ENCODE measurements at regions not wholly inside any gene's neighbourhood (a gene's known extent, or its start where the extent isn't known, plus 50 kb on each side); places are given as distances from the start of the nearest gene placed in this dataset.
"Not testable (repeated sequence)": the region's sequence is repeated elsewhere in the genome, so short reads cannot be mapped to it uniquely, and the experiment has no call there.

GRCh38 chr2:184155791-184156190 is 442.5 kb upstream of the ZNF804A start:
- POLR2A ChIA-PET, result no interaction called here
- H3K36me3 Mint-ChIP-seq (ENCODE audit: insufficient read depth, unreplicated experiment), result no peaks in the 10 kb centered on the region
- CTCF ChIA-PET, result no interaction called here
- TF ChIP-seq, protein P1, sequence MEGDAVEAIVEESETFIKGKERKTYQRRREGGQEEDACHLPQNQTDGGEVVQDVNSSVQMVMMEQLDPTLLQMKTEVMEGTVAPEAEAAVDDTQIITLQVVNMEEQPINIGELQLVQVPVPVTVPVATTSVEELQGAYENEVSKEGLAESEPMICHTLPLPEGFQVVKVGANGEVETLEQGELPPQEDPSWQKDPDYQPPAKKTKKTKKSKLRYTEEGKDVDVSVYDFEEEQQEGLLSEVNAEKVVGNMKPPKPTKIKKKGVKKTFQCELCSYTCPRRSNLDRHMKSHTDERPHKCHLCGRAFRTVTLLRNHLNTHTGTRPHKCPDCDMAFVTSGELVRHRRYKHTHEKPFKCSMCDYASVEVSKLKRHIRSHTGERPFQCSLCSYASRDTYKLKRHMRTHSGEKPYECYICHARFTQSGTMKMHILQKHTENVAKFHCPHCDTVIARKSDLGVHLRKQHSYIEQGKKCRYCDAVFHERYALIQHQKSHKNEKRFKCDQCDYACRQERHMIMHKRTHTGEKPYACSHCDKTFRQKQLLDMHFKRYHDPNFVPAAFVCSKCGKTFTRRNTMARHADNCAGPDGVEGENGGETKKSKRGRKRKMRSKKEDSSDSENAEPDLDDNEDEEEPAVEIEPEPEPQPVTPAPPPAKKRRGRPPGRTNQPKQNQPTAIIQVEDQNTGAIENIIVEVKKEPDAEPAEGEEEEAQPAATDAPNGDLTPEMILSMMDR (IDR thresholded peaks at IDR 0.05; ENCODE audit: unreplicated experiment), result no peak
- peaks cover 18% of the 10 kb centered on the region for H3K9me3 Mint-ChIP-seq (ENCODE audit: unreplicated experiment)
- no peaks in the 10 kb centered on the region for H3K27me3 Mint-ChIP-seq (ENCODE audit: insufficient read depth, unreplicated experiment)
- BruUV-seq (replicated peaks), result no TSS peak
- no peak for DNase-seq (ENCODE audit: unreplicated experiment)
- H3K4me1 Mint-ChIP-seq (ENCODE audit: insufficient read depth, unreplicated experiment), result no peaks in the 10 kb centered on the region
- H3K4me3 Mint-ChIP-seq (ENCODE audit: unreplicated experiment), result no peak overlapping the region
- H3K27ac Mint-ChIP-seq (ENCODE audit: low read depth, unreplicated experiment), result no peak overlapping the region
- intact Hi-C loops (cut with micrococcal nuclease), result no loop called here

DNA sequence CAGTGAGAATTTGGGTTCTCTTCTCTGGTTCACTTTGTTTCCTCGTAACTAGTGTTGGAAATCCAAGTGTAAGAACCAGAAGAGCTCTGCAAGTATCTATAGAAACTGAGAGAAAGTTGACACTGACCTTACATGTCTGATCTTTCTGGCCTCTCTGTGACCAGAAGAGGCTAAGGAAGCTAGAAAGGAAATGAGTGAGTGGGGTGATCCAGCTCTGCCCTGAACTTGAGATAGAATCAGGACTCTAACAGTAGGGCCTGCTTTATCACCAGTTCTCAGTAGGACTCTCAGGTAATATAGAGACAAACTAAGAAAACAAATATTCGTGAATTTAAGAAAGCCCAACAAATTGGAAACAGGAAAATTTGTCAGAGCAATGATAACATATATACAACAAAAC is 441.2 kb upstream of the ZNF804A start:
- intact Hi-C loops (cut with micrococcal nuclease), result no loop called here
- BruUV-seq (replicated peaks), result no TSS peak
- Mint-ChIP-seq H3K27ac (ENCODE audit: low read depth, unreplicated experiment) (no peak overlapping the region), H3K27me3 (ENCODE audit: insufficient read depth, unreplicated experiment) (no peaks in the 10 kb centered on the region), H3K4me1 (ENCODE audit: insufficient read depth, unreplicated experiment) (no peaks in the 10 kb centered on the region), H3K36me3 (ENCODE audit: insufficient read depth, unreplicated experiment) (no peaks in the 10 kb centered on the region), H3K9me3 (ENCODE audit: unreplicated experiment) (peaks cover 17% of the 10 kb centered on the region), H3K4me3 (ENCODE audit: unreplicated experiment) (no peak overlapping the region)
- ChIA-PET POLR2A (interaction anchor here (0.7 kb wide), 1 partner anchor 42 kb away, joined by 3 read pairs; no protein-coding TSS in a partner anchor), CTCF (no interaction called here)
- TF ChIP-seq, protein P1 (IDR thresholded peaks at IDR 0.05; ENCODE audit: unreplicated experiment), result no peak
- DNase-seq (ENCODE audit: unreplicated experiment), result no peak

DNA sequence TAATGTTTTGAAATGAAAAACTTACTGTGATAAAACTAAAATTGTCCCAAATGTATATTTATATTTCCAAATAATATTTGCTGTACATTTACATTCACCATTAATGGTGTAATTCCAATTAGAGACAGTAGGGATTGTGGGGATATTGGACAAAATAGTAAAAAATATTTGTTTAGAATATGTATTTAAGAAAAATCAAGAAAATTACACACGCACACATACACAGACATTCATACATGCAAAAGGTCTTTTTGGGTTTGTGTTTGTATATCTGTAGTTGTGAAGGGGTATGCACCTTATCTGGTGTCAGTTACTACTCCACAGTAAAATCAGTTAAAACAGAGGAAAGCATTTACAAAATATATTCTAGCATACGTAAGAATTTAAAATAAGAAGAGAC is 435.9 kb upstream of the ZNF804A start:
- ChIA-PET POLR2A (no interaction called here), CTCF (no interaction called here)
- no peaks in the 10 kb centered on the region for H3K4me1 Mint-ChIP-seq (ENCODE audit: insufficient read depth, unreplicated experiment)
- H3K27me3 Mint-ChIP-seq (ENCODE audit: insufficient read depth, unreplicated experiment), result no peaks in the 10 kb centered on the region
- H3K27ac Mint-ChIP-seq (ENCODE audit: low read depth, unreplicated experiment), result no peak overlapping the region
- no TSS peak for BruUV-seq (replicated peaks)
- TF ChIP-seq, protein P1 (IDR thresholded peaks at IDR 0.05; ENCODE audit: unreplicated experiment), result no peak
- no peak for DNase-seq (ENCODE audit: unreplicated experiment)
- no peaks in the 10 kb centered on the region for H3K36me3 Mint-ChIP-seq (ENCODE audit: insufficient read depth, unreplicated experiment)
- intact Hi-C loops (cut with micrococcal nuclease), result no loop called here
- peaks cover 15% of the 10 kb centered on the region for H3K9me3 Mint-ChIP-seq (ENCODE audit: unreplicated experiment)
- H3K4me3 Mint-ChIP-seq (ENCODE audit: unreplicated experiment), result no peak overlapping the region

DNA sequence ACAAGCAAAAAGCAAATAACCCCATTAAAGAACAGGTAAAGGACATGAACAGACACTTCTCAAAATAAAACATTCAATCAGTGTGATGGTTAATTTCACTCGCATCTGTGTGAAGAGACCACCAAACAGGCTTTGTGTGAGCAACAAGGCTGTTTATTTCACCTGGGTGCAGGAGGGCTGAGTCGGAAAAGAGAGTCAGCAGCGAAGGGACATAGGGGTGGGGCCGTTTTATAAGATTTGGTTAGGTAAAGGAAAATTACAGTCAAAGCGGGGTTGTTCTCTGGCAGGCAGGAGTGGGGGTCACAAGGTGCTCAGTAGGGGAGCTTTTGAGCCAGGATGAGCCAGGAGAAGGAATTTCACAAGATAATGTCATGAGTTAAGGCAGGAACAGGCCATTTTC is 429.5 kb upstream of the ZNF804A start:
- CTCF ChIA-PET, result interaction anchor here (0.7 kb wide), 1 partner anchor 10 kb away, joined by 4 read pairs; no protein-coding TSS in a partner anchor
- intact Hi-C loops (cut with micrococcal nuclease); H3K36me3 Mint-ChIP-seq (ENCODE audit: insufficient read depth, unreplicated experiment); DNase-seq (ENCODE audit: unreplicated experiment); H3K4me3 Mint-ChIP-seq (ENCODE audit: unreplicated experiment); H3K9me3 Mint-ChIP-seq (ENCODE audit: unreplicated experiment); POLR2A ChIA-PET; H3K4me1 Mint-ChIP-seq (ENCODE audit: insufficient read depth, unreplicated experiment); H3K27ac Mint-ChIP-seq (ENCODE audit: low read depth, unreplicated experiment); BruUV-seq (replicated peaks); H3K27me3 Mint-ChIP-seq (ENCODE audit: insufficient read depth, unreplicated experiment): not testable (repeated sequence)

DNA sequence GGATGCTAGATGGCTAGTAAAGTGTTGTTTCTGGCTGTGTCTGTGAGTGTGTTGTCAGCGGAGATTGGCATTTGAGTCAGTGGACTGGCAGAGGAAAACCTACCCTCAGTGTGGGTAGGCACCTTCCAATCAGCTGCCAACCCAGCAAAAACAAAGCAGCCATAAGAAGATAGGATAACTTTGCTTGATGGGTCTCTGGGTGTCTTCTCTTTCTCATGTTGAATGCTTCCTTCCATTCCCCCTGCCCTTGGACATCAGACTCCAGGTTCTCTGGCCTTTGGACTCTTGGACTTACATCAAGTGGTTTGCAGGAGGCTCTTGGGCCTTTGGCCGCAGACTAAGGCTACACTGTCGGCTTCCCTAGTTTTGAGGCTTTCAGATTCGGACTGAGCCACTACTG is 429.0 kb upstream of the ZNF804A start:
- no peaks in the 10 kb centered on the region for H3K4me1 Mint-ChIP-seq (ENCODE audit: insufficient read depth, unreplicated experiment)
- ChIA-PET POLR2A (no interaction called here), CTCF (no interaction called here)
- H3K4me3 Mint-ChIP-seq (ENCODE audit: unreplicated experiment), result no peak overlapping the region
- H3K27ac Mint-ChIP-seq (ENCODE audit: low read depth, unreplicated experiment), result no peak overlapping the region
- H3K27me3 Mint-ChIP-seq (ENCODE audit: insufficient read depth, unreplicated experiment), result no peaks in the 10 kb centered on the region
- DNase-seq (ENCODE audit: unreplicated experiment), result no peak
- no peaks in the 10 kb centered on the region for H3K36me3 Mint-ChIP-seq (ENCODE audit: insufficient read depth, unreplicated experiment)
- TF ChIP-seq, protein P1 (IDR thresholded peaks at IDR 0.05; ENCODE audit: unreplicated experiment), result no peak
- no peaks in the 10 kb centered on the region for H3K9me3 Mint-ChIP-seq (ENCODE audit: unreplicated experiment)
- intact Hi-C loops (cut with micrococcal nuclease), result no loop called here
- no TSS peak for BruUV-seq (replicated peaks)

All from MCF 10A (cell line).